Fibroblast of lung (primary cell): ENCODE measurements at regions not wholly inside any gene's neighbourhood (a gene's known extent, or its start where the extent isn't known, plus 50 kb on each side); places are given as distances from the start of the nearest gene placed in this dataset.

Experiments
- DNase-seq, 2 donors: peaks; one replicate each; pipeline versions ENCODE4 v3.0.0 to v3.0.0-alpha.2; 2010; ENCODE audit warnings: low read depth in 2 of 2
- H2AFZ ChIP-seq: 2 replicates; pipeline ENCODE4 v1.5.1; 2012; ENCODE audit warnings: low read length, control low read depth, inconsistent platforms
- H3K27ac ChIP-seq: 2 replicates; pipeline ENCODE4 v1.5.1; 2011; ENCODE audit warnings: low read length, control low read depth; ENCODE audit not compliant: insufficient read depth
- H3K27me3 ChIP-seq: 2 replicates; pipeline ENCODE4 v1.5.1; 2011; ENCODE audit warnings: mild to moderate bottlenecking, low read length; ENCODE audit not compliant: control insufficient read depth, insufficient read depth
- H3K36me3 ChIP-seq: 2 replicates; pipeline ENCODE4 v1.5.1; 2011; ENCODE audit warnings: low read length; ENCODE audit not compliant: control insufficient read depth, insufficient read depth
- H3K4me1 ChIP-seq: 2 replicates; pipeline ENCODE4 v1.5.1; 2011; ENCODE audit warnings: low read length; ENCODE audit not compliant: control insufficient read depth, insufficient read depth; ENCODE audit errors: extremely low read depth
- H3K4me2 ChIP-seq: 2 replicates; pipeline ENCODE4 v1.5.1; 2011; ENCODE audit warnings: low read length, control low read depth; ENCODE audit not compliant: insufficient read depth; ENCODE audit errors: extremely low read depth
- H3K4me3 ChIP-seq, 4 experiments: fragments of 200-600 bp in 1 of 4; sonication (generic) in 1 of 4; replicated peaks in 1 of 4; 2 replicates each; pipeline ENCODE4 v1.5.1; 2011 to 2016; ENCODE audit warnings: low read length in 4 of 4, low read depth in 3 of 4, mild to moderate bottlenecking in 3 of 4, control low read depth in 2 of 4, inconsistent platforms in 1 of 4, mixed read lengths in 1 of 4; ENCODE audit not compliant: insufficient read depth in 1 of 4; ENCODE audit errors: control extremely low read depth in 1 of 4
- H3K79me2 ChIP-seq: 2 replicates; pipeline ENCODE4 v1.5.1; 2012; ENCODE audit warnings: mild to moderate bottlenecking, low read length, inconsistent platforms; ENCODE audit not compliant: control insufficient read depth, insufficient read depth
- H3K9ac ChIP-seq: 2 replicates; pipeline ENCODE4 v1.5.1; 2011; ENCODE audit warnings: mild to moderate bottlenecking, low read length, control low read depth; ENCODE audit not compliant: insufficient read depth
- H3K9me3 ChIP-seq: 2 replicates; pipeline ENCODE4 v1.5.1; 2012; ENCODE audit warnings: low read depth, low read length; ENCODE audit not compliant: control insufficient read depth, insufficient read depth
- H4K20me1 ChIP-seq: 2 replicates; pipeline ENCODE4 v1.5.1; 2011; ENCODE audit warnings: low read length; ENCODE audit not compliant: control insufficient read depth, insufficient read depth; ENCODE audit errors: extremely low read depth
- EZH2 ChIP-seq: IDR thresholded peaks from 2 replicates; pipeline ENCODE4 v1.5.1; 2012; ENCODE audit warnings: low read length, control low read depth, mild to moderate bottlenecking; ENCODE audit errors: missing control alignments
- TF ChIP-seq, protein P1 (sequence below), 2 donors: IDR thresholded peaks in 1 of 2; conservative IDR thresholded peaks in 1 of 2; 1 replicate in 1 of 2; 2 replicates in 1 of 2; pipeline ENCODE4 v1.5.1; 2011 to 2012; ENCODE audit warnings: low read length in 2 of 2, control low read depth in 1 of 2, inconsistent platforms in 1 of 2, low read depth in 1 of 2, mild to moderate bottlenecking in 1 of 2

DNA sequence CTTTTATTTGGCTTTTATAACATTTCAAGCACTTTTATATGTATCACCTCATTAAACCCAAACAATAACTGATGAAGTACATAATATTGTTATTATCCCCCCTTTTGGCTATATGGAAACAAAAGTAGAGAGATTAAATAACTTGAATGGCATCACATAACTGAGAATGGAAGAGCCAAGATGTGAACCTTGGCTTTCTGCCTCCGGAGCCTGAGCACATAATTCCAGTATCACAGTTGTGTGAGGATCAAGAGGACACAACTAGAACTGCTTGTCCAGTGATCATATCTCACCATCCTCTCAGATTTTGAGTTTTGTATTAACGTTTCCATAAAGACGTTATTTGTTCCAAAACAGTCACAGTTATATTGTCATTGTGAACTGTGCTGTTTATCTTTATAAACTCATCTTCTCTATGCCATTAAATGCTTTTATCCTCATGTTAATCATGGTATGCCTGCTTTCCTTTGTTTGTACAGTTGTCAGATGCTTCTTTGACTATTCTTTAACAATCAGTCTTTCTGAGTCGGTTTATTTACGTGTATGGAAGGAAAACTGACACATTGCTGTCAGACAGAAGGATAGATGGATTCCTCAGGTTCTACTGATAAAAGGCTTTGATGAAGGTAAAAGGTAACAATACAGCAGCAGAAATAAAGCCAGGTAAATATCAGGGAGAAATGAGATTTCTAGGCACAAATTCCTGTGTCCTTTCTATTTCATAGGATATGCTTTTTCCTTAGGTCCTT is 92.0 kb upstream of the FAM13C start:
- Histone ChIP-seq H3K9ac (no peak overlapping the region), H3K9me3 (no peaks in the 10 kb centered on the region), H3K4me1 (no peaks in the 10 kb centered on the region), H3K4me3 (no peak overlapping the region), H2AFZ (no peak overlapping the region), H3K79me2 (no peaks in the 10 kb centered on the region), H3K27me3 (no peaks in the 10 kb centered on the region), H3K36me3 (no peaks in the 10 kb centered on the region), H3K27ac (no peak overlapping the region), H3K4me2 (no peak overlapping the region), H4K20me1 (no peaks in the 10 kb centered on the region)
- TF ChIP-seq EZH2, result no peak
- TF ChIP-seq, protein P1, sequence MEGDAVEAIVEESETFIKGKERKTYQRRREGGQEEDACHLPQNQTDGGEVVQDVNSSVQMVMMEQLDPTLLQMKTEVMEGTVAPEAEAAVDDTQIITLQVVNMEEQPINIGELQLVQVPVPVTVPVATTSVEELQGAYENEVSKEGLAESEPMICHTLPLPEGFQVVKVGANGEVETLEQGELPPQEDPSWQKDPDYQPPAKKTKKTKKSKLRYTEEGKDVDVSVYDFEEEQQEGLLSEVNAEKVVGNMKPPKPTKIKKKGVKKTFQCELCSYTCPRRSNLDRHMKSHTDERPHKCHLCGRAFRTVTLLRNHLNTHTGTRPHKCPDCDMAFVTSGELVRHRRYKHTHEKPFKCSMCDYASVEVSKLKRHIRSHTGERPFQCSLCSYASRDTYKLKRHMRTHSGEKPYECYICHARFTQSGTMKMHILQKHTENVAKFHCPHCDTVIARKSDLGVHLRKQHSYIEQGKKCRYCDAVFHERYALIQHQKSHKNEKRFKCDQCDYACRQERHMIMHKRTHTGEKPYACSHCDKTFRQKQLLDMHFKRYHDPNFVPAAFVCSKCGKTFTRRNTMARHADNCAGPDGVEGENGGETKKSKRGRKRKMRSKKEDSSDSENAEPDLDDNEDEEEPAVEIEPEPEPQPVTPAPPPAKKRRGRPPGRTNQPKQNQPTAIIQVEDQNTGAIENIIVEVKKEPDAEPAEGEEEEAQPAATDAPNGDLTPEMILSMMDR (conservative IDR thresholded peaks at IDR 0.05 in 1 of 2, IDR thresholded peaks at IDR 0.05 in 1 of 2; ENCODE audit: low read depth in 1 of 2, low read length in 2 of 2), result no peak
- no peak for DNase-seq

DNA sequence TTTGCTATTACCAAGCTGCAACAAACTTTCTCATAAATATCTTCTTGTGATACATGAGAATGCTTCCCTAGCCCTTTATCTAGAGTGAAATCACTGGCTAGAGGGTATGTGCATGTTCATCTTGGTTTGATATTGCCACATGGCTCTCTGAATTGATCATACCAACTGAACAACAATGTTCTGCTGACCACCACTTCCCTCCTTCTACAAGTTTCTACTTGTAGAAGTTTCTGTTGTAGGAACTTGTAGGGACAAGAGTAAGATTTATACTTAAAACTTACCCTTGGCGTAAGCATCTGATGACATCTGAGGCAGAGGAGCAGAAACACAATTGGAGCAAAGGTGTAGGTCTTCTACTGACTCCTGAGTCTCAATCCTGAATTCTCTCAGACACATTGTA is 86.3 kb upstream of the FAM13C start:
- Histone ChIP-seq H4K20me1 (no peaks in the 10 kb centered on the region), H3K27me3 (no peaks in the 10 kb centered on the region), H3K4me2 (no peak overlapping the region), H3K36me3 (no peaks in the 10 kb centered on the region), H3K27ac (no peak overlapping the region), H3K9me3 (no peaks in the 10 kb centered on the region), H2AFZ (no peak overlapping the region), H3K79me2 (no peaks in the 10 kb centered on the region), H3K9ac (no peak overlapping the region), H3K4me3 (no peak overlapping the region), H3K4me1 (no peaks in the 10 kb centered on the region)
- TF ChIP-seq EZH2, result no peak
- TF ChIP-seq, protein P1 (conservative IDR thresholded peaks at IDR 0.05 in 1 of 2, IDR thresholded peaks at IDR 0.05 in 1 of 2; ENCODE audit: low read depth in 1 of 2, low read length in 2 of 2), result no peak
- no peak for DNase-seq

DNA sequence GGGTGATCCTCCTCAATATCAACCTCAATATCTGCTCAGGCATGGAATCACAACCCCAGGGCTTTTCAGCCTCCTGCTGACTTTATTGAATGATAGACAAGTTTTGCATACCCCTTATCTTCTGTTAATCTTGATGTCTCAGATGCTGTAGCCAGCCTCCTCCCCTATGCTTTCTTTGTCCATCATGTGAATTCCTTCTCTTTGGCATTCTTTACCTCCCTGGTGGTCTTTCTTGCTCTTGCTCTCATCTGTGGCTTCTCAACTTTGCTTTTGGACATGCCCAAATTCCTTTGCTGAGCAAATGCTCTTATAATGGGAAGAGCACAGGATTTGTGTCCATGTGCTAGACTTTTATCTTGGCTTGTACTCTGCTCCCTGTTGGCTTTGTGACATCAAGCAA is 73.4 kb upstream of the FAM13C start:
- no peak overlapping the region for H3K27ac ChIP-seq

More for the DNA sequence above, 73.4 kb upstream of the FAM13C start:
- H3K9ac ChIP-seq, result no peak overlapping the region
- H3K4me3 ChIP-seq, result no peak overlapping the region
- no peaks in the 10 kb centered on the region for H3K9me3 ChIP-seq
- no peak overlapping the region for H2AFZ ChIP-seq
- no peak overlapping the region for H3K4me2 ChIP-seq
- TF ChIP-seq, protein P1 (conservative IDR thresholded peaks at IDR 0.05 in 1 of 2, IDR thresholded peaks at IDR 0.05 in 1 of 2; ENCODE audit: low read depth in 1 of 2, low read length in 2 of 2), result no peak
- TF ChIP-seq EZH2, result no peak
- peak in 1 of 2 donors; percentile 32 for DNase-seq
- H3K4me1 ChIP-seq, result peaks cover 6% of the 10 kb centered on the region
- H3K36me3 ChIP-seq, result no peaks in the 10 kb centered on the region
- no peaks in the 10 kb centered on the region for H3K27me3 ChIP-seq
- no peaks in the 10 kb centered on the region for H4K20me1 ChIP-seq
- no peaks in the 10 kb centered on the region for H3K79me2 ChIP-seq
